ENCODE measurements at regions not wholly inside any gene's neighbourhood (a gene's known extent, or its start where the extent isn't known, plus 50 kb on each side); places are given as distances from the start of the nearest gene placed in this dataset.

DNA sequence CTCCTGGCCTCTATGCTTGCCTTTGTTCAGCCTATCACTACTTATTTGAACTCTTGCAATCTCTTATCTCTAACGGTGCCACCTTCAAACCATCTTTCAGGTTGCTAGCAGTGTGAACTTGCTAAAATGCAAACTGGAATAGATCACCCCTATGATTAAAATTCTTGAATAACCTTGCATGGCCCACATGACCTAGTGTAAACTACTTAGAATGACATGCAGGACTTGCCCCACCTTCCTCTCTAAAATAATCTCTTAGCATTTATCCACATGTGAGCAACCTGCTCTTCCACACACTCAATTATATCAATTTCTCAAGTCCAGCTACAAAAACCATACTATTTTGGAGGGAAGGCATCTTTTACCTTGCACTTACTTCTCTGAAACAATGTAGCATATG, 137.6 kb downstream of the ETAA1 start:
- TF ChIP-seq, protein P1, sequence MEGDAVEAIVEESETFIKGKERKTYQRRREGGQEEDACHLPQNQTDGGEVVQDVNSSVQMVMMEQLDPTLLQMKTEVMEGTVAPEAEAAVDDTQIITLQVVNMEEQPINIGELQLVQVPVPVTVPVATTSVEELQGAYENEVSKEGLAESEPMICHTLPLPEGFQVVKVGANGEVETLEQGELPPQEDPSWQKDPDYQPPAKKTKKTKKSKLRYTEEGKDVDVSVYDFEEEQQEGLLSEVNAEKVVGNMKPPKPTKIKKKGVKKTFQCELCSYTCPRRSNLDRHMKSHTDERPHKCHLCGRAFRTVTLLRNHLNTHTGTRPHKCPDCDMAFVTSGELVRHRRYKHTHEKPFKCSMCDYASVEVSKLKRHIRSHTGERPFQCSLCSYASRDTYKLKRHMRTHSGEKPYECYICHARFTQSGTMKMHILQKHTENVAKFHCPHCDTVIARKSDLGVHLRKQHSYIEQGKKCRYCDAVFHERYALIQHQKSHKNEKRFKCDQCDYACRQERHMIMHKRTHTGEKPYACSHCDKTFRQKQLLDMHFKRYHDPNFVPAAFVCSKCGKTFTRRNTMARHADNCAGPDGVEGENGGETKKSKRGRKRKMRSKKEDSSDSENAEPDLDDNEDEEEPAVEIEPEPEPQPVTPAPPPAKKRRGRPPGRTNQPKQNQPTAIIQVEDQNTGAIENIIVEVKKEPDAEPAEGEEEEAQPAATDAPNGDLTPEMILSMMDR (IDR thresholded peaks at IDR 0.05) = no peak
- TF ChIP-seq POLR2A (IDR thresholded peaks at IDR 0.05; ENCODE audit: low read depth) (no peak), EP300 (IDR thresholded peaks at IDR 0.05) (no peak)
